Stomach (tissue), 8 donors: ENCODE measurements at regions not wholly inside any gene's neighbourhood (a gene's known extent, or its start where the extent isn't known, plus 50 kb on each side); places are given as distances from the start of the nearest gene placed in this dataset.

Experiments
- DNase-seq, 2 donors: peaks; one replicate each; pipeline versions ENCODE4 v3.0.0 to v3.0.0-alpha.2; 2013 to 2019
- H3K27ac ChIP-seq, 5 donors: fragments of 200-600 bp in 4 of 5; sonication (generic) in 4 of 5; one replicate each; pipeline ENCODE4 v1.5.1; 2013 to 2019; ENCODE audit warnings: mild to moderate bottlenecking in 1 of 5, moderate library complexity in 1 of 5
- H3K27me3 ChIP-seq, 3 donors: fragments of 200-600 bp; sonication (generic); one replicate each; pipeline ENCODE4 v1.5.1; 2017 to 2019; ENCODE audit warnings: mixed run types in 1 of 3
- H3K36me3 ChIP-seq, 4 donors: fragments of 200-600 bp; sonication (generic); 1 replicate in 3 of 4; 2 replicates in 1 of 4; pipeline ENCODE4 v1.5.1; 2016 to 2019
- H3K4me1 ChIP-seq, 4 donors: fragments of 200-600 bp; sonication (generic); one replicate each; pipeline ENCODE4 v1.5.1; 2016 to 2019
- H3K4me3 ChIP-seq, 4 donors: fragments of 200-600 bp; sonication (generic) in 3 of 4; one replicate each; pipeline ENCODE4 v1.5.1; 2016 to 2019; ENCODE audit warnings: mild to moderate bottlenecking in 1 of 4
- H3K9me3 ChIP-seq, 4 donors: fragments of 200-600 bp; sonication (generic); one replicate each; pipeline ENCODE4 v1.5.1; 2016 to 2019
- EP300 ChIP-seq: sonication (generic); formaldehyde crosslinking; IDR thresholded peaks from one replicate; pipeline ENCODE4 v1.6.1; 2017; ENCODE audit warnings: antibody characterized with exemption
- POLR2A ChIP-seq, 4 donors: fragments of 450-650 bp; IDR thresholded peaks; one replicate each; pipeline ENCODE4 v1.6.1; 2016; ENCODE audit warnings: antibody characterized with exemption in 4 of 4, control low read depth in 2 of 4, mild to moderate bottlenecking in 1 of 4, moderate library complexity in 1 of 4
- POLR2AphosphoS5 ChIP-seq, 3 donors: sonication (generic); formaldehyde crosslinking; IDR thresholded peaks; one replicate each; pipeline ENCODE4 v1.6.1; 2016; ENCODE audit warnings: antibody characterized with exemption in 3 of 3
- WGBS, 5 donors: extraction: QIAGEN DNeasy Blood & Tissue Kit in 3 of 5; methylation state at CpG; one replicate each; pipeline versions ENCODE4 v1.1.5 to v1.1.7; 2013 to 2018; 5-methylcytosine and 5-hydroxymethylcytosine counted together
- intact Hi-C: fragments of 100-400 bp; cut with DNase I; formaldehyde crosslinking; loops from one replicate; pipeline ENCODE4 v1.15.1; 2023; ENCODE audit warnings: low total_unique reads
- TF ChIP-seq, protein P1 (sequence below), 7 experiments: fragments of 450-650 bp in 4 of 7; fragments of 200-600 bp in 3 of 7; sonication (generic) in 3 of 7; IDR thresholded peaks; one replicate each; pipeline ENCODE4 v1.5.1; 2016 to 2019; ENCODE audit warnings: antibody characterized with exemption in 7 of 7, control low read depth in 2 of 7, mild to moderate bottlenecking in 1 of 7
- donor health status: healthy with polysubstance abuse.
- donor health status: Bipolar disorder and iron deficiency.
- donor health status: healthy.

DNA sequence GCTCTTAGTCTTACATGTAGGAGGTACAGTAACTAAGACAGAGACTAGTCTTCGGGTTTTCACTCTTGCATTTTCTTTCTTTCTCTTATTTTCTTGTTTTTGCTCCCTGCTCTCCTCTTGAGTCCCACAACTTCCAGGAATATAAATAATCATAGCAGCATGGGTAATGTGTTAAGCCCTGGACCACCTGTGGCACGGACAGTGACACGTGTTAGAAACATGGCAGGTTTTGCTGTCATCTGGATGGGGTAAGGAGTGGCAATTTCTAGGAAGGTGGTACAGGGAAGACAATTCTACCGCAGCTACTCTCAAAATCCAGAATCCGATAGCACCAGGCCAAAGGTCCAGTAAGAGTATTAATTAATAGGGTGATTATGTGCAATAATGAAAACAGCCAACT, 237.5 kb upstream of the FAM98A start:
- H3K27ac ChIP-seq: no peak overlapping the region
- no peaks in the 10 kb centered on the region for H3K9me3 ChIP-seq
- H3K4me1 ChIP-seq: no peaks in the 10 kb centered on the region
- no peak for DNase-seq
- no peak overlapping the region for H3K4me3 ChIP-seq
- no peaks in the 10 kb centered on the region for H3K27me3 ChIP-seq
- 88 to 96% (median 91%) methylated on average over 5 of the region's 5 CpGs for WGBS, 5 donors
- H3K36me3 ChIP-seq: no peaks in the 10 kb centered on the region
- TF ChIP-seq EP300: no peak
- TF ChIP-seq, protein P1, sequence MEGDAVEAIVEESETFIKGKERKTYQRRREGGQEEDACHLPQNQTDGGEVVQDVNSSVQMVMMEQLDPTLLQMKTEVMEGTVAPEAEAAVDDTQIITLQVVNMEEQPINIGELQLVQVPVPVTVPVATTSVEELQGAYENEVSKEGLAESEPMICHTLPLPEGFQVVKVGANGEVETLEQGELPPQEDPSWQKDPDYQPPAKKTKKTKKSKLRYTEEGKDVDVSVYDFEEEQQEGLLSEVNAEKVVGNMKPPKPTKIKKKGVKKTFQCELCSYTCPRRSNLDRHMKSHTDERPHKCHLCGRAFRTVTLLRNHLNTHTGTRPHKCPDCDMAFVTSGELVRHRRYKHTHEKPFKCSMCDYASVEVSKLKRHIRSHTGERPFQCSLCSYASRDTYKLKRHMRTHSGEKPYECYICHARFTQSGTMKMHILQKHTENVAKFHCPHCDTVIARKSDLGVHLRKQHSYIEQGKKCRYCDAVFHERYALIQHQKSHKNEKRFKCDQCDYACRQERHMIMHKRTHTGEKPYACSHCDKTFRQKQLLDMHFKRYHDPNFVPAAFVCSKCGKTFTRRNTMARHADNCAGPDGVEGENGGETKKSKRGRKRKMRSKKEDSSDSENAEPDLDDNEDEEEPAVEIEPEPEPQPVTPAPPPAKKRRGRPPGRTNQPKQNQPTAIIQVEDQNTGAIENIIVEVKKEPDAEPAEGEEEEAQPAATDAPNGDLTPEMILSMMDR (IDR thresholded peaks at IDR 0.05): no peak
- no peak for TF ChIP-seq POLR2AphosphoS5 (IDR thresholded peaks at IDR 0.05)
- no peak for TF ChIP-seq POLR2A (IDR thresholded peaks at IDR 0.05)
- intact Hi-C loops: no loop called here

DNA sequence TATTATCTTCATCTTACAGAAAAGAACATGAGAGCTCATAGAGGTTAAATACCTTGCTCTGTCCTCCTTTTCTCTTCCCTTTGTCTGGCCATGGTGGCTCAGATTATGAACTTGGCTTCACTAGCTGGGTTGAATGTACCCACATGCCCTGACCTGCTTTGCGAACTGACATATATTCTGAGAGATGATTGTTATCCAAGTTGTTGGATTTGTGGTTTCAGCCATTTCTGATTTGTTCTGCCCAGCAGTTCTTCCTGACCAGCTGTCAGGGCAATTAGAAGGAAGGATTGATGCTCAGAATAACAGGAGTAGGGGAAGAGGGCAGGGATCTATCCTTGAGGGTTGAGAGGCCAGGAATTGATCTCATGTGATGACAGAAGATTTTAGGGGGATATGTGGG, 236.8 kb upstream of the FAM98A start:
- TF ChIP-seq POLR2AphosphoS5 (IDR thresholded peaks at IDR 0.05): no peak
- TF ChIP-seq, protein P1 (IDR thresholded peaks at IDR 0.05): no peak
- no peak for TF ChIP-seq POLR2A (IDR thresholded peaks at IDR 0.05)
- no peak for TF ChIP-seq EP300
- 71 to 94% (median 82%) methylated on average over 1 of the region's 1 CpG for WGBS, 5 donors
- no peaks in the 10 kb centered on the region for H3K9me3 ChIP-seq

DNA sequence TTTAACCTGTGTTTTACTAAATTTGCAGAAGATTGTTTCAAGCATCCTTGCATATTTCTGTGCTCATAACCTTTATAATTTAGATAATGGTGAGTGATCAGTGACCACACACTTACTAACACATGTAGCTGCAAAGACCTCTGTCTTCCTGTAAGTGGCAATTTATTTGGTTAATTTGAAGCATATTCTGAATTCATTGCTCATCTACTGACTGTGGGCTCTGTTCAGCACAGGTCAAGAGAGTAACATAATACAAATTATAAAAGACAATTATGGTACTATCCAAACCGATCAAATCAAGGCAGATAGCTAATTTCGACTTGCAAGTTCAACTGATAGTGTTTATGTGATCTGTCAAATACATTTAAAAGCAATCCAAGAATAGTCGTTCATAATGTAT, 223.9 kb upstream of the FAM98A start:
- 65 to 75% (median 73%) methylated on average over 3 of the region's 3 CpGs for WGBS, 5 donors
- Histone ChIP-seq H3K36me3 (no peaks in the 10 kb centered on the region), H3K4me3 (no peak overlapping the region), H3K27ac (no peak overlapping the region), H3K9me3 (peaks cover 0 to 8% (median 0%) of the 10 kb centered on the region in 4 donors), H3K4me1 (no peaks in the 10 kb centered on the region), H3K27me3 (no peaks in the 10 kb centered on the region)
- intact Hi-C loops: no loop called here
- DNase-seq: no peak
- TF ChIP-seq, protein P1 (IDR thresholded peaks at IDR 0.05): no peak
- TF ChIP-seq EP300 (no peak), POLR2AphosphoS5 (IDR thresholded peaks at IDR 0.05) (no peak), POLR2A (IDR thresholded peaks at IDR 0.05) (no peak)

More for the DNA sequence above, 236.8 kb upstream of the FAM98A start:
- intact Hi-C loops: no loop called here
- H3K36me3 ChIP-seq: no peaks in the 10 kb centered on the region
- H3K4me3 ChIP-seq: no peak overlapping the region
- H3K4me1 ChIP-seq: no peaks in the 10 kb centered on the region
- H3K27ac ChIP-seq: no peak overlapping the region
- DNase-seq: no peak
- H3K27me3 ChIP-seq: no peaks in the 10 kb centered on the region

DNA sequence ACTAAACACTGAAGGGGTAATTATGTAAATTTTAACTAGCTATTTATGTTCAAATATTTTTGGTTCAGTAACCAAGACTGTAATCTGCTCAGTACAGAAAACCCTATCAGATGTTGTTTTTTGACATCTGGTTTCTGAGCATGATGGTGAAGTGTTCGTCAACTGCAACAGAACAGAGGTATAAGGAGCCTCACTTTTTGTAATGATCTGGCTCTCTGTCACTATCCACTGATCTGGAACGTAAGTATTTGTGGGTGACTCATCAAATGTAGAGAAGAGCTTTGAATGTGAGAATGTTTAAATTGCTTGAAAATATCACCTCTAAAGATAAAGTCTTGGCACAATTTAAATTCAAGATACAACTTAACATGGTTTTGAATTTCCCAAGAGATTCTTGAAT, 213.6 kb upstream of the FAM98A start:
- Histone ChIP-seq H3K27ac (no peak overlapping the region), H3K36me3 (no peaks in the 10 kb centered on the region), H3K4me1 (no peaks in the 10 kb centered on the region), H3K9me3 (no peaks in the 10 kb centered on the region), H3K4me3 (no peak overlapping the region), H3K27me3 (no peaks in the 10 kb centered on the region)
- intact Hi-C loops: no loop called here
- 60 to 78% (median 65%) methylated on average over 2 of the region's 2 CpGs for WGBS, 5 donors
- no peak for DNase-seq
- no peak for TF ChIP-seq POLR2A (IDR thresholded peaks at IDR 0.05)
- TF ChIP-seq POLR2AphosphoS5 (IDR thresholded peaks at IDR 0.05): no peak
- no peak for TF ChIP-seq EP300
- TF ChIP-seq, protein P1 (IDR thresholded peaks at IDR 0.05): no peak
